A673 (cell line): ENCODE measurements at regions not wholly inside any gene's neighbourhood (a gene's known extent, or its start where the extent isn't known, plus 50 kb on each side); places are given as distances from the start of the nearest gene placed in this dataset.
"Not testable (repeated sequence)": the region's sequence is repeated elsewhere in the genome, so short reads cannot be mapped to it uniquely, and the experiment has no call there.

ENCODE experiments used
- CTCF ChIP-seq: fragments of 300-800, 200-600 bp; sonication (generic); conservative IDR thresholded peaks from 2 replicates; pipeline ENCODE4 v1.5.1; 2017; ENCODE audit warnings: low read depth, mild to moderate bottlenecking, antibody characterized with exemption, low read length, moderate library complexity, mixed read lengths
- EZH2 ChIP-seq: fragments of 200-600 bp; sonication (generic); IDR thresholded peaks from 2 replicates; pipeline ENCODE4 v1.6.1; 2017; ENCODE audit warnings: borderline replicate concordance, low read depth, mild to moderate bottlenecking, mixed read lengths, antibody characterized with exemption, low read length; ENCODE audit not compliant: poor library complexity, severe bottlenecking

GRCh38 chr11:13560341-13560740 lies 64.5 kb upstream of the PTH start:
- not testable (repeated sequence) for TF ChIP-seq CTCF, EZH2
